VCaP (cell line): ENCODE measurements at regions not wholly inside any gene's neighbourhood (a gene's known extent, or its start where the extent isn't known, plus 50 kb on each side); places are given as distances from the start of the nearest gene placed in this dataset.

ENCODE experiments used
- H3K27ac ChIP-seq: fragments of 450-650 bp; 2 replicates; pipeline ENCODE4 v1.5.1; 2017
- TF ChIP-seq, protein P1 (sequence below): fragments of 450-650 bp; conservative IDR thresholded peaks from 2 replicates; pipeline ENCODE4 v1.5.1; 2017; ENCODE audit warnings: mild to moderate bottlenecking, moderate library complexity

DNA sequence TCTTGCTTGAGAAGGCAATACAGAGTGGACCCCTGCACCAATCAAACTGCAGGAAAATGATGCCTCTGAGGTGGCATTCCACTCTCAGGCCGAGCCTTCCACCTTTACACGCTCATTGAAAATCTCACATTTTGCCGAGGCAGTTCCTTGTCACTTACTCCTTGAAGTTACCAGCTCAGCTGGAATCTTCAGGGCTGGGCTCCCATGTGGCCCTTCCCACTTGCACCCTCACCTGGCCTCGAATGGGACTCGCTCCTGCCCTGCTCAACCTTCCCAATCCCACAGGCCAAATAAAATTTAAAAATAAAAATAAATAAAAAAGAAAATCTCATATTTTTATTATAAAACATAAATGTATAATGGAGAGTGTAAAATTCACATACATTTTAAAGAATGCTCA, 790.7 kb upstream of the COBL start:
- TF ChIP-seq, protein P1, sequence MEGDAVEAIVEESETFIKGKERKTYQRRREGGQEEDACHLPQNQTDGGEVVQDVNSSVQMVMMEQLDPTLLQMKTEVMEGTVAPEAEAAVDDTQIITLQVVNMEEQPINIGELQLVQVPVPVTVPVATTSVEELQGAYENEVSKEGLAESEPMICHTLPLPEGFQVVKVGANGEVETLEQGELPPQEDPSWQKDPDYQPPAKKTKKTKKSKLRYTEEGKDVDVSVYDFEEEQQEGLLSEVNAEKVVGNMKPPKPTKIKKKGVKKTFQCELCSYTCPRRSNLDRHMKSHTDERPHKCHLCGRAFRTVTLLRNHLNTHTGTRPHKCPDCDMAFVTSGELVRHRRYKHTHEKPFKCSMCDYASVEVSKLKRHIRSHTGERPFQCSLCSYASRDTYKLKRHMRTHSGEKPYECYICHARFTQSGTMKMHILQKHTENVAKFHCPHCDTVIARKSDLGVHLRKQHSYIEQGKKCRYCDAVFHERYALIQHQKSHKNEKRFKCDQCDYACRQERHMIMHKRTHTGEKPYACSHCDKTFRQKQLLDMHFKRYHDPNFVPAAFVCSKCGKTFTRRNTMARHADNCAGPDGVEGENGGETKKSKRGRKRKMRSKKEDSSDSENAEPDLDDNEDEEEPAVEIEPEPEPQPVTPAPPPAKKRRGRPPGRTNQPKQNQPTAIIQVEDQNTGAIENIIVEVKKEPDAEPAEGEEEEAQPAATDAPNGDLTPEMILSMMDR = no peak
- no peak overlapping the region for H3K27ac ChIP-seq

- TF ChIP-seq, protein P1 = no peak
- H3K27ac ChIP-seq = no peak overlapping the region
Observed at GRCh38 chr7:52095861-52096260, 779.3 kb upstream of the COBL start.

DNA sequence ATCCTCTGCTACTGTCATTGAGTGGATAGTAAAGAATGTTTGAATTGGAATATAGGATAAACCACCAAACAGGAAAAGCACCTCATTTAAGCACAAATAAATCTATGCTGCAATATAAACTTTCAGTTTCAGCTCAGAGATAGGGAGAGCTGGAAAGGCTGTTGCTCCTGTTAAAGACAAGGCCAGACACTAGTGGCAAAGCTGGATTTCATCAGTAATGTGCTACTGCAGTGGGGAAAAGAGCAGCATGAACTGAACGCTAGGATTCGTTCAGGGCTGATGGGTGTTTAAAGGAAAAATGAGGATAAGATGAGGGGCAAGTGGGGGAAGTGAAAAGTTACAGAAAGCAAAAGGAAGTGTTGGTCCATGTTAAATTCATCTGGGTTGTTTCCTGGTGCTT, 775.4 kb upstream of the COBL start:
- TF ChIP-seq, protein P1 = no peak
- no peak overlapping the region for H3K27ac ChIP-seq

- TF ChIP-seq, protein P1 = no peak
- H3K27ac ChIP-seq = no peak overlapping the region
Observed at GRCh38 chr7:52091101-52091500, 774.5 kb upstream of the COBL start.

GRCh38 chr7:52088008-52088901, 771.6 kb upstream of the COBL start:
- TF ChIP-seq, protein P1 = no peak
- H3K27ac ChIP-seq = no peak overlapping the region

DNA sequence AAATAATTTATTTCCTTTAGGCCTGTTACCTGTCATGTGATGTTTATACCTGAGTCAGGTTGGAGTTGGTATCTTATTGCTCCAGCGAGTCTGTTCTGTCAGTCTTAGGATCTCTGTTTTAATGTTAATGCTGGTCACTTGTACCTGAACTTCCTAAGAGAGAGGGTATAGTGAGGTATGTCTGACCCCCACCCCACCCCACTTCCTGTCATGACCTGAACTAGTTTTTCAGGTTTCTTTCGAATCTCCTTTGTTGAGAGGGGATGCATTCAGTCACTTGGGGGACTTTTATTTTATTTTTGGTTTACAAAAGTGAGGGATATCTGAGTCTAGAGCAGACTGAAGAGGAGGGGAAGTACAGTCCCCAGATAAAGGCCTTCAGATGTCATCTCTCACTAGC, 769.0 kb upstream of the COBL start:
- H3K27ac ChIP-seq = no peak overlapping the region
- TF ChIP-seq, protein P1 = no peak

- no peak overlapping the region for H3K27ac ChIP-seq
- TF ChIP-seq, protein P1 = no peak
Observed at GRCh38 chr7:52080493-52080892, 763.9 kb upstream of the COBL start.
